Adipose tissue (tissue), 3 donors: ENCODE measurements at regions not wholly inside any gene's neighbourhood (a gene's known extent, or its start where the extent isn't known, plus 50 kb on each side); places are given as distances from the start of the nearest gene placed in this dataset.
"Not testable (repeated sequence)": the region's sequence is repeated elsewhere in the genome, so short reads cannot be mapped to it uniquely, and the experiment has no call there.

Source experiments
- H3K27ac ChIP-seq: one replicate; pipeline ENCODE4 v1.5.1; 2013; ENCODE audit warnings: low read depth, low read length
- WGBS, 3 donors: extraction: QIAGEN DNeasy Blood & Tissue Kit; methylation state at CpG; one replicate each; pipeline ENCODE4 v1.1.7; 2013; 5-methylcytosine and 5-hydroxymethylcytosine counted together
- donor health status: healthy with polysubstance abuse.
- donor health status: Bipolar disorder and iron deficiency.
- donor health status: healthy.

DNA sequence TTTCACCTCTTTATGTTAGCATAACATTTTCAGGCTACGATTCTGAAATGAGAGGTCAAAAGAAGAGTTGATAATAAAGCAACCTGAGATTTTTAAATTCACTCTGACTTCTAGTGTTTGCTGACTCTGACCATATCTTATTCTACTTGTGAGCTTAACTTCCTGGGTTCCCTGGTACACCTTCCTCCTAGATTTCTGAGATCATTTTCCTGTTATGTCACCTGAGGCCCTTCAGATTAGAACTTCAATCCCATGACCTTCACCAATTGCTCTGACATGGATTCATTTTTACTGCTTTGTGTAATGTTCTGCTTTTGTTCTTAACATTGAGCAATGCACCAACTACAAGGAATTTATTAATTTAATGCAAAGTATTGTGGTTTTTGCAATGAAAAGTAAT lies 542.9 kb upstream of the FLRT2 start:
- WGBS, 3 donors = 75 to 92% (median 86%) methylated on average over 1 of the region's 1 CpG
- no peak overlapping the region for H3K27ac ChIP-seq

DNA sequence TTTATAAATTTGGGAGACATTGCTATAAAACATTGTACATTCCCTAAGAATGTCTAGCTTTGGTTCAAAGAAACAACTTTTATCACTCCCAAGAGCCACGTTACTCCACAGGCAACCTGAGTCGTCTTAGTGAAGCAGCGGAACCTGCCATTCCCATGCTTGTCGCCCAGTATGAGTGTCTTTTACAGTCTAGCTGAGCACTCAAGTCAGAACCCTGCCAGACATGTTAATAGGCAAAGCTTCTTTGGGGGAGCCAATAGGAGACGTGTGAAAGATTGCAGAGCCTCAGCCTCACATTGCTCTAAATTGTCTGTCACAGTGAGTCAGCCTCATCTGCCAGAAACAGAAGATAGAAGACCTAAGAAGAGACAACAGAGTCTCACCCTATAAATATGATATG lies 541.6 kb upstream of the FLRT2 start:
- WGBS, 3 donors = 88 to 95% (median 92%) methylated on average over 5 of the region's 5 CpGs
- no peak overlapping the region for H3K27ac ChIP-seq

DNA sequence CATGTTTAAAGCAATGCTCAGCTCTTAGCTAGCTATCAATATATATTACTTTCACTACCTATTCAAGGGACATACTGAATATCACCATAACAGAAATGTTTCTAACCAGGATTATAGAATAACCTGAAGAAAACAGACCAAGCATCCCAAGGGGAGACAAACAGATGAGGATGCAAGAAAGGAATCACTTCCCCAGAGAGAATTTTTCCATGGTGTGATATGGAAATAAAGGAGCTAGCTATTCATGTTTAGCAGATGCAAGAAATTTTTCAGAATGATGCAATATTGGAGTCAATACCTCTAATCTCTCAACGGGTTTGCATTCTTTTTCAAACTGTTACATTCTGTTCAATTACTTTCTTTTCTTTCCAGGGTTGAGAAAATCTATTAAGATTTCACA lies 538.9 kb upstream of the FLRT2 start:
- 35 to 63% (median 51%) methylated on average over 1 of the region's 1 CpG for WGBS, 3 donors

DNA sequence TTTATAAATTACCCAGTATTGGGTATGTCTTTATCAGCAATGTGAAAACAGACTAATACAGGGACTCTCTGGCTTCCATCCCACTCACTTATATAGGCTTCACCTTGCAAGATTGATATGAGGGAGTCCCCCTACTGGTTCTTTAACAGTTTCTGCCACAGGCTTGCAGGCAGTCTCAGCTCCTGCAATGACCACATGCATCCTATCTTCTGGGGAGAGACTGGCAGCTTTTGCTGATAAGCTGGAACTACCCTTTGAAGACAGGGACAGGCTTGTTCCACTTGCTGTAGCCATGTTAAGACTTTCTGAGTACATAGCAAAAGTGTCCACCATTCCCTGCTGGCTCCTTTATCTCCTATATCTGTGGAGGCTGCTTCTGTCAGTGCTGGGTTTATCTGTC lies 531.7 kb upstream of the FLRT2 start:
- no peak overlapping the region for H3K27ac ChIP-seq

More for the DNA sequence above, 538.9 kb upstream of the FLRT2 start:
- H3K27ac ChIP-seq = no peak overlapping the region

DNA sequence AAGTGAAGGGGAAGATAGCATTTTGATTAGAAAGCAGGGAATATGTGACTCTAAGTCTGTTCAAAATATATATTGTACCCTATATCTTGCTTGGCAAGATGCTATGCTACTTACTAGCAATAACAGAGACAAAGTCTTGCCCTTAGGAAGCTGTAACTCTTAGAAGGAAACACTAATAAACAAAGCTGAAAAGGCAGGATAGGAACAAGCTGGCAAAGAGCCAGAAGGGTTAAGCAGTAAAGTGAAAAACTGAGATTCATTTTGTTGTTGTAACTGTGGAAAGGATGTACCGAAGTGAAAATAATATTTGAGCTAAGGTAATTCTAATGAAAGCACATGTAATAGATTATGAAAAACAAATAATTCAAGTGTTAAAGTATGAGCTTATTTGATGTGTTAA lies 527.1 kb upstream of the FLRT2 start:
- no peak overlapping the region for H3K27ac ChIP-seq
- WGBS, 3 donors = 82 to 87% (median 83%) methylated on average over 1 of the region's 1 CpG

DNA sequence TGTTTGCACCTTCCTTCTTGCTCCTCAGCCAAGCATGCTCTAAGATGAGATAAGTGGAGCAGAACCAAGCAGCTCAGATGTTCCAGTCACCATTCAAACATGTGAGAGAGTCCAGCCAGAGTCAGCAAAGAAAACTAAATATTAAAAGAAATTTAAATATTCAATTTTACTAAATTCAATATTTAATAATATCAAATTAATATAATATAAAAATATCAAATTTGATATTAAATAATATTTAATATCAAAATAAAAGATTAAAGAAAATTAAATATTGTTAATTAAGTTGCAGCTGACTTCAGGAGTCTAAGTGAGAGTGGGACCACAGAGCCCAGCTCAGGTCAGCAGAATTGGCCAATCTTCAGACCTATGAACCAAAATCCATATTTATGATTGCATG lies 526.1 kb upstream of the FLRT2 start:
- no peak overlapping the region for H3K27ac ChIP-seq

DNA sequence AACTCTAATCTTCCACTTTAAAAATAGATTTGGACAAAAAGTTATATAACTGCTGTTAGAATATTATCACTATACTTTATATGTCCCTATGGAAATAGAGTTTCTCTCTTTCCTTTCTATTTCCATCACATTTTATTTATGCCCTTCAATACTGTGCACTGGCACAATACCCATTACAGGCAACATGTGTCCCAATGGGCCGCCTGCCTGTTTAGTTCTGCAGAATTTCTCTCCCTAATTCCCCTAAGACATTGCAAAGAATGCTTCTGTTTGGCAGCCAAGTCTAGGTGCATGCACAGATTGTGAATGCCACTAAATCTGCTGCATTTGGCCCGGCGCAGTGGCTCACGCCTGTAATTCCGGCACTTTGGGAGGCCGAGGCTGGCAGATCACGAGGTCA lies 520.4 kb upstream of the FLRT2 start:
- no peak overlapping the region for H3K27ac ChIP-seq
- WGBS, 3 donors = 71 to 94% (median 89%) methylated on average over 7 of the region's 7 CpGs

DNA sequence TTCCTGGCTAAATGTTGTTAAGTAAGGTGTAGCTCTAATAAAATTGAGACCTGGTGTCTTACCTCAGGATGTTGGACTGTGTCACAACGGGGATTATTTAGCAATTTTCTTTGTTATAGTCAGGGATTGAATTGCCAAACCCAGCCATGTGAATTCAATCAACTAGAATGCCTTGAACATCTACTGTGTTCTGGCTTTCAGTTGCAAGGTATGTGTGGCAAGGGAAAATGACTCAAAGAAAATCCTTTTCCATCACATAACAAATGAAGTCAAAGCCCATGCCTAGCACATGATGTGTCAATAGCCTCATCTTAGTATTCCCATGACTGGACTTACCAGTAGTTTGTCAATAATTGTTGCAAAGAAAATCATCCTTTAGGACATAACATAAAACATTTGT lies 519.8 kb upstream of the FLRT2 start:
- no peak overlapping the region for H3K27ac ChIP-seq
- 76 to 84% (median 76%) methylated on average over 1 of the region's 1 CpG for WGBS, 3 donors

DNA sequence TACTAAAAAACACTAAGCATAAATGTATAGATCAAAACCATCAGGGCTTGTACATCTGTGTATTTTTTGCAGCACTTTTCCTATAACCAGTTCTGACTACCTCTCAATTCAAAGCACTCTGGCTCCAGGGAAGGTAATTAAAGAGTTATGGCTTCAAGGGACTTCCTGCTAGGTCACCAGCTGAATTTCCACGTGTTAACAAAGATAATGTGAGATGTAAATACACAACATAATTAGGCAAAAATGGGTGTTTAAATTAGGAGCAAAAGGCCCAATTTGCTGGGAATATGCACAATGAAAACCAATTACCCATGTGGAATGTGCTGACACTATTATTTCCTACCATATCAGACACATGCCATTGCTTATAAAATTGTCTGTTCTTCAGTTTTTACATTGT lies 513.4 kb upstream of the FLRT2 start:
- no peak overlapping the region for H3K27ac ChIP-seq
- 11 to 20% (median 17%) methylated on average over 1 of the region's 1 CpG for WGBS, 3 donors

DNA sequence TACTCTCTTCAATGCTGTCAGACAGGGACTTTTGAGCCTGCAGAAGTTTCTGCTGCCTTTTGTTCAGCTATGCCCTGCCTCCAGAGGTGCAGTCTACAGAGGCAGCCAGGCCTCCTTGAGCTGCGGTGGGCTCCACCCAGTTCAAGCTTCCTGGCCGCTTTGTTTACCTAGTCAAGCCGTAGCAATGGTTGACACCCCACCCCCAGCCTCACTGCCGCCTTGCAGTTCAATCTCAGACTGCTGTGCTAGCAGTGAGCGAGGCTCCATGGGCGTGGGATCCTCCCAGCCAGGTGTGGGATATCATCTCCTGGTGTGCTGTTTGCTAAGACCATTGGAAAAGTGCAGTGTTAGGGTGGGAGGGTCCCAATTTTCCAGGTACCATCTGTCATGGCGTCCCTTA lies 506.1 kb upstream of the FLRT2 start:
- H3K27ac ChIP-seq = not testable (repeated sequence)
- 87 to 96% (median 88%) methylated on average over 7 of the region's 7 CpGs for WGBS, 3 donors

DNA sequence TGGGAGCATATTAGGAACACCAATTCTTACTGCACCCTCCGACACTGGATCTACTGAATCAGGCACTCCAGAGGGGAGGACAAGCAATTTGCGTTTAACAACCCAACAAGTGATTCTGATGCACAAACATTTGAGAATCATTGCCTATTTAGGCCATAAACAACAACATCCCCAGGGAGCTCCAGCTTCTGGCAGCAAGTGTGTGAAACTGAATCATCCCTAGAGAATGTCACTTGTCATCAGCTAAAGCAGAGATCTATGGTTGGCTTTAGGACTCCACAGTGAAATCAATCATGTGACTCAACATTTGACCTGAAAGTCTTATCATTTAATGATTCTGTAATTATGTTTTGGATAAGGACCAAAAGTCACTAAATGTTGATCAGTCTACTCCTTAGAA lies 505.0 kb upstream of the FLRT2 start:
- WGBS, 3 donors = 70 to 87% (median 74%) methylated on average over 2 of the region's 2 CpGs
- no peak overlapping the region for H3K27ac ChIP-seq

DNA sequence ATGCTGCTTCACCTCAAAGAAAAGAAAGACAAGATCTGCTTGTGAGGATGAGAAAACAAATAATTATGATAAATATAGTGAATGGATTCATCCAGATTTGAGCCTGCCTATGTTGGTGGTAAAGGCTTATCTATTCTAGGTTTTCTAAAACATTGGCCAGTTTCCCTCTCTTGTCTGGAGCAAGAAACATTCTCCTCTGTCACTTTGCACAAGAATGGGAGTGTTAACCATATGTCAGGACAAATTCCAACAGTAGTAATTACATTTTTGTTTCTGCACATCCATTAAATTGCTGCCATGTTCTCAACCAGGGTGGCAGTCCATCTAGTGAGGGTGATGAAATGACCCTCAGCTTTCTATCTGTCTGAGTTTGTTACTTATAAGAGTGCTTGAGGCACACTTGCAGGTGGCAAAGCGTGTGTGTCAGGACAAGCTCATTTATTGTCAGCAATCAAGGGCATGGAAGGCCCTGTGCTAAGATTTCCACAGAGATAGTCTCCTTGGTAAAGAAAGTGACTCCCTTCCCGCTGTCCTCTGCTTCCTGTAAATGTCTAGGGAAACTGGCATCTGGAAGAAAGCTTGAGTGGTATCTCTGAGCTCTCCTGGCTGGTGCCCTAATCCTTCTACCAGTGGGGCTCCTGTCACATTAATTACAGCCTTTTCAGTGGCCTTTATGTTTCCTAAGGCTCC lies 502.1 kb upstream of the FLRT2 start:
- no peak overlapping the region for H3K27ac ChIP-seq
- WGBS, 3 donors = 79 to 91% (median 82%) methylated on average over 2 of the region's 2 CpGs

DNA sequence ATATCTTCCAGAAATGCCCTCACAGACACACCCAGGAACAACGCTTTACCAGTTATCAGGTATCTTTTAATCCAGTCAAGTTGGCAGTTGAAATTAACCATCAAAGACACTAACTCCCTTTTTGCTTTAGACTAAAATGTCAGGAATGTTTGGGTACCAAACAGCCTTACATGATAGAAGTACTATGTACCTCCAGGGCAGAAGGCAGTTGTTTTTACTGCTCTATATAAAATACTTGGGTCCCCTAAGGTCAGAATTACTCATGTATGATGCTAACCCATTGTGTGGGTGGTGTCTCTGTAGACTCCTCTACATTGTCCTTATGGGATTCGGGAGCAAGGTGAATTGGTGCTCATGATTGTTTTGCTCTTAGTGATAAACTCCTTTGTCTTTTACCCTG lies 492.5 kb upstream of the FLRT2 start:
- 89 to 95% (median 94%) methylated on average over 2 of the region's 2 CpGs for WGBS, 3 donors
- H3K27ac ChIP-seq = no peak overlapping the region

DNA sequence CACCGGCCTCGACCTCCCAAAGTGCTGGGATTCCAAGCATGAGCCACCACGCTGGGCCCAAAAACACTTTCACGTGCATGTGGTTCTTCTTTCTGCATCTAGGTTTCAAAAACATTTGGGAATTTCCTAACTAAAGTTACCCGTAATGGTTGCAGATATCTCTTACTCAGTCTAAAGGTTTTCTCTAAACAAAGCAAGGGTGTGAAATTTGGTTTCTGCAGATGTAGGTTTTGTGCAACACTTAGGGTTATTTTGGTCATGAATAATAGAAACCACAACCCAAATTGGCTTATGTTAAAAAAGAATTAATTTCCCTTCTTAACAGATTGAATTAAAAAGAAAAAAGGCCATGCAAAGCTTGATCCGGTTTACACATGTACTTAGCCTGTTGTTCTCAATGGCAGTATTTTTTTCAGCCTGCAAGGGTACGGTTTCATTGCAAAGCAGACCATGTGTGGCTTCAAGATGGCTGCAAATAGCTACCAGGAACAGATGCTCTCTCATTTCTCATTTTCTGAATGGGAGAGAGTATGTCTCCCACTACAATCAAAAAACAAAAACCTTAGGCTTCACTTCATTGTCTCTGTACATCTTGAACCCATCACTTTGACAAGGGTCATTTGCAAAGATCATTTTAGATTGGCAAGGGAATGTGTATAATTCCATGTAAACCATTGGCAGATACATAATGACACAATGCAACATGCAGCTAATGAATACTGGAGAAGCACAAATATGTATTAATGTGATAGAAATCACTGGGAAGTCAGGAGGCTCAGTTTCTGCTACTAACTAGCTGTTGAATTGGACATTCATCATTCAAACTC lies 491.2 kb upstream of the FLRT2 start:
- no peak overlapping the region for H3K27ac ChIP-seq
- 88 to 94% (median 92%) methylated on average over 7 of the region's 7 CpGs for WGBS, 3 donors

DNA sequence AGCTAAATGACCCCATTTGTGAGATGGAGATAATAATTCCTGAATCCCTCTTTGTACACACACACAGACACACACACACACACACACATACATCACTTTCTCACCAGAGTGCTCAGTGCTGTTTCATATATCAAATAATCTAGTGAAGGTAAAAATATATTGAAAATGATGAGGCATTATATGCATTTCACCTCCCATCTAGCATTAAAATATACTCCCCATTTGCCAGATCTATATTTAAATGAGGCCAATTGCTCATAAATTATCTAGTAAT lies 490.7 kb upstream of the FLRT2 start:
- no peak overlapping the region for H3K27ac ChIP-seq

DNA sequence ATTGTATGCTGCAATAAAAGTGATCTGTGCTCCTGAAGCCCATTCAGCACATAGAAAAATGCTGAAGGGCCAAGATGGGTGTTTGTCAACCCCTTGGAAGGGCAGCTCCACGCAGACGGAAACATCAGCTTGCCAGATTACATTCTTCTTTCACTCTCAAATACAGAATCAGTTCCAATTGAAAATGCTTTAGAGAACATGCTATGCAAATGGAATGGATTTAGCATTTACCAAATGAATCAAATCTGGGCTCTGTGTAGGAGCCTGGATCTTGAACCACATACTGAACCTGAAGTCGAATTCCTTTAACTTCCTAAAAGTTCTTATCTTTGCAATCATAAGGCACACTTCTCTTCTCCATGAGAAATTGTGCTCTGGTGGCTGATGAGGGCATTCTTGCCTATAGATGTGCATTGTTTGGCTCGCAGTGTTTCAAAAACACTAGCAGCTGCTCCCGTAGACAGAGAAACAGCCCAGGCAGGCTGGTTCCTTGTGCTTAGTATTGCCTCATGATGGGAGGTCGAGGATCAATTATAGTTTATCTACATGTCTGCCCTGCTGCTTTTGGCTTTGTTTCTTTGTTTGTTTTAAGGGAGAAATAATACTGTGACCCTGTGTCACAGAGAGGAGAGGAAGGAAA lies 489.8 kb upstream of the FLRT2 start:
- H3K27ac ChIP-seq = no peak overlapping the region
- 44 to 57% (median 55%) methylated on average over 6 of the region's 6 CpGs for WGBS, 3 donors

DNA sequence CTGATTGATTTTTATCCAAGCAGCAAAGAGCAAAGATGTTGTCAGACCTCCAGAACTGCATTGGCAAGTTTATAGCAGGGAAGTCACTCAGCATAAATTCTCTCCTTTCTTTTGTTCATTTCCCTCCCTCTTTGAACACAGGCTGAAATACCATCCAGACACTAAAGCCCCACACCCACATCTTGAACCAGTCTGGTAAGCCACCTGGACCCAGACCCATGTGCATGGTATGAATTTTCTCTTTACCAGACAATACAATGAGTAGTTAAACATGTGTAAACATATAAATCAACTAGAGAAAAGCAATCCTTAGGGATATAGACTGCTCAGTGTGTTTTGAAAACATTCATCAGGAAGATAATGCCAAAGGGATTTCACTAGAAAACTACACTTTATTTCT lies 488.3 kb upstream of the FLRT2 start:
- H3K27ac ChIP-seq = no peak overlapping the region

DNA sequence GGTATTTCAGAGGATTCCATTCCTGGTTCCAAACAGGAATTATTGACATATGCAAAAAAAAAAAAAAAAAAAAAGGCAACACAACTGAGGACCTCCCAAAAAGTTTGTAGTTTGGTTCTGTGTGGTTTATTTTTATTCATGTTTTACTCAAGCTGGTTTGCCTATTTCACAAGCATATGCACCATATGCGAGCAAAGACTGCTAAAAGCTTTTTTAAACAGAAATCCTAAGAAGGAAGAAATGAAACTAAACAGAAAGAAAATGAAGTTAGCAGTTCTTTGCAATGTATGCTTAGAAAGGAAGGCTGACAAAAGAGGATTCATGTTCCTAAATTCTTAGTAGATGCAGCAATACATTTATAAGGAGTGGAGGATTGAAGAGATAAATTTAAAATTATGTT lies 487.6 kb upstream of the FLRT2 start:
- 80 to 90% (median 90%) methylated on average over 1 of the region's 1 CpG for WGBS, 3 donors
- H3K27ac ChIP-seq = no peak overlapping the region

DNA sequence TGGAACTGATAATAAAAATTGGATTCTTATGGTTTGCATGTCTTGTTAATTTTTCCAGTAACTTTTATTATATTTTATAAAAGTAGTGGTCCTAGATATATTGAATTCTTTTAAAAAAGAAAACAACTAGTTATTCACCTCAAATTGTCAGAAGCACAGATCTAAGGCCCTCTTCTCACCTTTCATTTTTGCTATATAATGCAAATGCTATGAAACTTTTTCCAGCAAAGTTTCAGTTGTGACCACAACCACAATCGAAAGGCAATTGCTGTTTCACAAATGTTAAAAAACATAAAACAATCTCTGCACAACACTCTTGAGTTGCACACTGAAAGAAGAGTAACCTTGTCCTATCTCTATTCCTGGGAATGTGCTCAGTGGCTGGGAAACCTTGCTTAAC lies 479.8 kb upstream of the FLRT2 start:
- H3K27ac ChIP-seq = no peak overlapping the region
- 86 to 100% (median 86%) methylated on average over 1 of the region's 1 CpG for WGBS, 3 donors

DNA sequence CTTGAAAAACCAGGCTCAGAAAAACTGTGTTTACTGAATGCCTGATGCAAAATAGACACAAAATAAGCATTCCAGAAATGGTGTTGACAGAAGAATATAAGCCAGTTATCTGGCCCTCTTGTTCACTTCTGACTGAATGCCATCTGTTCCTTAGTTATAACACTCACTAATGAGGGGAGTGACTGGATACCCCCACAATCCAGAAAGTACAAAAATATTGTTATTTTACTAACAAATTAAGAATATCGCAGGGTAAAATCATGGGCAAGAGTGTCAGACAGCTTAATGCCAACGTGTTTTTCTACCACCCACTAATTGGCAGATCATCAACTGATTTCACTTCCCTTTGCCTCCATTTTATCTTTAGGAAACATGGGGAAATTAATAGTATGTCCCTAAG lies 477.3 kb upstream of the FLRT2 start:
- 92% methylated on average over 2 of the region's 2 CpGs for WGBS, 3 donors

More for the DNA sequence above, 477.3 kb upstream of the FLRT2 start:
- no peak overlapping the region for H3K27ac ChIP-seq
